ENCODE measurements at regions not wholly inside any gene's neighbourhood (a gene's known extent, or its start where the extent isn't known, plus 50 kb on each side); places are given as distances from the start of the nearest gene placed in this dataset.

- TF ChIP-seq REST (IDR thresholded peaks at IDR 0.05; ENCODE audit: unreplicated experiment) (no peak), ZNF331 (CRISPR knock-in tag; IDR thresholded peaks at IDR 0.05; ENCODE audit: low read depth) (no peak), STAT1 (IDR thresholded peaks at IDR 0.05; ENCODE audit: unreplicated experiment) (no peak)
These were observed 124.5 kb upstream of the SYT13 start (continued) for GRCh38 chr11:45410391-45411227.

GRCh38 chr11:45409587-45409986 lies 123.4 kb upstream of the SYT13 start:
- peak overlapping the region; percentile 95; the same call in 1 of the 2 replicates for H2AFZ ChIP-seq
- no peak overlapping the region for H3K27ac ChIP-seq (ENCODE audit: low read depth)
- H3F3A ChIP-seq (replicated peaks; ENCODE audit: low read depth) = peaks cover 4% of the 10 kb centered on the region; the same call in 1 of the 2 replicates
- no peak for ATAC-seq
- no peaks in the 10 kb centered on the region for H4K20me1 ChIP-seq (replicated peaks; ENCODE audit: insufficient read depth)
- no peaks in the 10 kb centered on the region for H3K36me3 ChIP-seq (ENCODE audit: insufficient read depth)
- H3K4me2 ChIP-seq = peak overlapping the region; percentile 85; the same call in 1 of the 2 replicates
- H3K4me3 Mint-ChIP-seq = no peak overlapping the region
- no peak overlapping the region for H3K27ac Mint-ChIP-seq
- H3K9me2 ChIP-seq (ENCODE audit: insufficient read depth) = 0 out of 2 replicates have a peak, but pooled peaks cover under 1% of the 10 kb centered on the region
- peaks cover 40% of the 10 kb centered on the region for H3K4me1 ChIP-seq (ENCODE audit: insufficient read depth)
- no peaks in the 10 kb centered on the region for H3K9me3 Mint-ChIP-seq
- H3K4me3 ChIP-seq = no peak overlapping the region
- TF ChIP-seq, protein P1, sequence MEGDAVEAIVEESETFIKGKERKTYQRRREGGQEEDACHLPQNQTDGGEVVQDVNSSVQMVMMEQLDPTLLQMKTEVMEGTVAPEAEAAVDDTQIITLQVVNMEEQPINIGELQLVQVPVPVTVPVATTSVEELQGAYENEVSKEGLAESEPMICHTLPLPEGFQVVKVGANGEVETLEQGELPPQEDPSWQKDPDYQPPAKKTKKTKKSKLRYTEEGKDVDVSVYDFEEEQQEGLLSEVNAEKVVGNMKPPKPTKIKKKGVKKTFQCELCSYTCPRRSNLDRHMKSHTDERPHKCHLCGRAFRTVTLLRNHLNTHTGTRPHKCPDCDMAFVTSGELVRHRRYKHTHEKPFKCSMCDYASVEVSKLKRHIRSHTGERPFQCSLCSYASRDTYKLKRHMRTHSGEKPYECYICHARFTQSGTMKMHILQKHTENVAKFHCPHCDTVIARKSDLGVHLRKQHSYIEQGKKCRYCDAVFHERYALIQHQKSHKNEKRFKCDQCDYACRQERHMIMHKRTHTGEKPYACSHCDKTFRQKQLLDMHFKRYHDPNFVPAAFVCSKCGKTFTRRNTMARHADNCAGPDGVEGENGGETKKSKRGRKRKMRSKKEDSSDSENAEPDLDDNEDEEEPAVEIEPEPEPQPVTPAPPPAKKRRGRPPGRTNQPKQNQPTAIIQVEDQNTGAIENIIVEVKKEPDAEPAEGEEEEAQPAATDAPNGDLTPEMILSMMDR (conservative IDR thresholded peaks at IDR 0.05; ENCODE audit: low read depth in 2 of 2) = no peak
- TF ChIP-seq POLR2AphosphoS5 (IDR thresholded peaks at IDR 0.05; ENCODE audit: low read depth) (no peak), EZH2phosphoT487 (IDR thresholded peaks at IDR 0.05; ENCODE audit: unreplicated experiment) (no peak), ZNF114 (CRISPR knock-in tag; IDR thresholded peaks at IDR 0.05) (no peak), STAT1 (IDR thresholded peaks at IDR 0.05; ENCODE audit: unreplicated experiment) (no peak)
- peaks cover 54% of the 10 kb centered on the region for H3K4me1 Mint-ChIP-seq
- H3K79me2 ChIP-seq (replicated peaks; ENCODE audit: insufficient read depth) = no peaks in the 10 kb centered on the region
- H3K27me3 Mint-ChIP-seq (ENCODE audit: insufficient read depth, low read depth, poor library complexity) = peaks cover 9% of the 10 kb centered on the region
- DNase-seq (ENCODE audit: low spot score) = peak; percentile 6
- no peaks in the 10 kb centered on the region for H3K36me3 Mint-ChIP-seq (ENCODE audit: low read depth)
- no peaks in the 10 kb centered on the region for H3K27me3 ChIP-seq (ENCODE audit: insufficient read depth)

All from GM23338 (cell line).